ENCODE measurements at regions not wholly inside any gene's neighbourhood (a gene's known extent, or its start where the extent isn't known, plus 50 kb on each side); places are given as distances from the start of the nearest gene placed in this dataset.

GRCh38 chr5:29805804-29806203, 1387.7 kb upstream of the CDH6 start:
- ChIA-PET CTCF (ENCODE audit: unreplicated experiment) (no interaction called here), POLR2A (no interaction called here)
- no TSS peak for BruUV-seq (replicated peaks)
- Histone ChIP-seq H3K79me2 (ENCODE audit: insufficient read depth, low read depth, low read length) (no peaks in the 10 kb centered on the region), H2AFZ (ENCODE audit: low read length) (no peak overlapping the region), H3K27ac (ENCODE audit: low read depth, low read length, poor library complexity, severe bottlenecking) (no peak overlapping the region), H3K4me3 (ENCODE audit: low read depth, low read length, poor library complexity, severe bottlenecking) (no peak overlapping the region), H3K36me3 (ENCODE audit: insufficient read depth, low read length) (no peaks in the 10 kb centered on the region), H3K9me2 (ENCODE audit: insufficient read depth, low read length) (no peaks in the 10 kb centered on the region), H4K20me1 (ENCODE audit: insufficient read depth, low read length) (no peaks in the 10 kb centered on the region), H3K4me2 (ENCODE audit: low read length) (no peak overlapping the region), H3K4me1 (ENCODE audit: insufficient read depth, low read length, poor library complexity, severe bottlenecking) (no peaks in the 10 kb centered on the region), H3K9me3 (ENCODE audit: low read length) (no peaks in the 10 kb centered on the region)
- intact Hi-C loops (cut with micrococcal nuclease; ENCODE audit: unreplicated experiment) = no loop called here
- TF ChIP-seq, protein P1, sequence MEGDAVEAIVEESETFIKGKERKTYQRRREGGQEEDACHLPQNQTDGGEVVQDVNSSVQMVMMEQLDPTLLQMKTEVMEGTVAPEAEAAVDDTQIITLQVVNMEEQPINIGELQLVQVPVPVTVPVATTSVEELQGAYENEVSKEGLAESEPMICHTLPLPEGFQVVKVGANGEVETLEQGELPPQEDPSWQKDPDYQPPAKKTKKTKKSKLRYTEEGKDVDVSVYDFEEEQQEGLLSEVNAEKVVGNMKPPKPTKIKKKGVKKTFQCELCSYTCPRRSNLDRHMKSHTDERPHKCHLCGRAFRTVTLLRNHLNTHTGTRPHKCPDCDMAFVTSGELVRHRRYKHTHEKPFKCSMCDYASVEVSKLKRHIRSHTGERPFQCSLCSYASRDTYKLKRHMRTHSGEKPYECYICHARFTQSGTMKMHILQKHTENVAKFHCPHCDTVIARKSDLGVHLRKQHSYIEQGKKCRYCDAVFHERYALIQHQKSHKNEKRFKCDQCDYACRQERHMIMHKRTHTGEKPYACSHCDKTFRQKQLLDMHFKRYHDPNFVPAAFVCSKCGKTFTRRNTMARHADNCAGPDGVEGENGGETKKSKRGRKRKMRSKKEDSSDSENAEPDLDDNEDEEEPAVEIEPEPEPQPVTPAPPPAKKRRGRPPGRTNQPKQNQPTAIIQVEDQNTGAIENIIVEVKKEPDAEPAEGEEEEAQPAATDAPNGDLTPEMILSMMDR (conservative IDR thresholded peaks at IDR 0.05; ENCODE audit: low read length) = no peak
- no peak for TF ChIP-seq EZH2phosphoT487 (IDR thresholded peaks at IDR 0.05; ENCODE audit: borderline replicate concordance, low read depth, low read length)
- no peak for DNase-seq (ENCODE audit: low spot score)

DNA sequence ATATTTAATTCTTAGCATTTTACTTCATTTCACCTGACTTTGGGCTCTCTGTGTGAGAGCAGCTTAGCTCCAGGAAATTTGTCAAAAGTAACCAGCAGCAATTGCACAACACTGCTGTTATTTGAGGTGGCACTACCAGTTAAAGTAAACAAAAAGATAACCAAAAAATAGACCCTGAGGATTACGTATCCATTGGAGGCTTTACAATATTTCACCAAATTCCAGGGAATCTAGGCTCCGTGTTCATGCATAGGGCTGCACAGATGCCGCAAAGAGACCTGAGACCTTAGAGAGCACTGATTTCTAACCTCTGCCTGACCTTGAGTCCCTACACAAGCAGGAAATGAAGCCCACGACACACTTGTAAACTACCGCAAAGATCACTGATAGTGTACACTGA, 1392.7 kb upstream of the CDH6 start:
- ChIA-PET CTCF (ENCODE audit: unreplicated experiment) (no interaction called here), POLR2A (interaction anchor here (0.6 kb wide), 1 partner anchor 47 kb away, joined by 3 read pairs; no protein-coding TSS in a partner anchor)
- H3K4me2 ChIP-seq (ENCODE audit: low read length) = no peak overlapping the region
- intact Hi-C loops (cut with micrococcal nuclease; ENCODE audit: unreplicated experiment) = no loop called here
- H3K4me3 ChIP-seq (ENCODE audit: low read depth, low read length, poor library complexity, severe bottlenecking) = no peak overlapping the region
- no peaks in the 10 kb centered on the region for H4K20me1 ChIP-seq (ENCODE audit: insufficient read depth, low read length)
- no peaks in the 10 kb centered on the region for H3K9me2 ChIP-seq (ENCODE audit: insufficient read depth, low read length)
- no TSS peak for BruUV-seq (replicated peaks)
- H3K79me2 ChIP-seq (ENCODE audit: insufficient read depth, low read depth, low read length) = no peaks in the 10 kb centered on the region
- H3K27ac ChIP-seq (ENCODE audit: low read depth, low read length, poor library complexity, severe bottlenecking) = no peak overlapping the region
- no peak overlapping the region for H2AFZ ChIP-seq (ENCODE audit: low read length)
- no peaks in the 10 kb centered on the region for H3K9me3 ChIP-seq (ENCODE audit: low read length)
- DNase-seq (ENCODE audit: low spot score) = no peak
- H3K36me3 ChIP-seq (ENCODE audit: insufficient read depth, low read length) = no peaks in the 10 kb centered on the region
- TF ChIP-seq, protein P1 (conservative IDR thresholded peaks at IDR 0.05; ENCODE audit: low read length) = no peak
- TF ChIP-seq EZH2phosphoT487 (IDR thresholded peaks at IDR 0.05; ENCODE audit: borderline replicate concordance, low read depth, low read length) = no peak
- no peaks in the 10 kb centered on the region for H3K4me1 ChIP-seq (ENCODE audit: insufficient read depth, low read length, poor library complexity, severe bottlenecking)

DNA sequence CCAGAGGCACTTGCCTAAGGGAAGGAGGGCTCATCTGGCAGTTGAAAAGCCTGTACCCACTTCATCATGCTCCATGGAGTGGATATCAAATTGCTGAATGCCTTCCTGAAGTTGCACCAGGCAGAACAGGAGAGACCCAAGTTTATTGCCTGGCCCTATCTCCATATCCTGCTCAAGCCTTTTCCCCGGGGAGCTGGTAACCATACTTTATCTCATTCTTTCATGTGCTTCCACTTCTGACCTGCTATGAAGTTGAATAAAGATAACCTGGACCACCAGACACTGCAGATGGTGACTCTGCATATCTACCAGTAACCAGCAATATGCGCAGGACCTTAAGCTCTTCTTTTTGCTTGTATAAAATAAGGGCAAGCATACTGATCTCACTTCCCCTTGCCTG, 1397.5 kb upstream of the CDH6 start:
- BruUV-seq (replicated peaks) = no TSS peak
- no peak for DNase-seq (ENCODE audit: low spot score)
- H3K36me3 ChIP-seq (ENCODE audit: insufficient read depth, low read length) = no peaks in the 10 kb centered on the region
- intact Hi-C loops (cut with micrococcal nuclease; ENCODE audit: unreplicated experiment) = no loop called here
- H3K9me2 ChIP-seq (ENCODE audit: insufficient read depth, low read length) = no peaks in the 10 kb centered on the region
- H3K79me2 ChIP-seq (ENCODE audit: insufficient read depth, low read depth, low read length) = no peaks in the 10 kb centered on the region
- CTCF ChIA-PET (ENCODE audit: unreplicated experiment) = no interaction called here
- no peak overlapping the region for H3K4me3 ChIP-seq (ENCODE audit: low read depth, low read length, poor library complexity, severe bottlenecking)
- H3K4me1 ChIP-seq (ENCODE audit: insufficient read depth, low read length, poor library complexity, severe bottlenecking) = no peaks in the 10 kb centered on the region
- H3K4me2 ChIP-seq (ENCODE audit: low read length) = no peak overlapping the region
- no peak overlapping the region for H3K27ac ChIP-seq (ENCODE audit: low read depth, low read length, poor library complexity, severe bottlenecking)
- POLR2A ChIA-PET = no interaction called here
- TF ChIP-seq, protein P1 (conservative IDR thresholded peaks at IDR 0.05; ENCODE audit: low read length) = no peak
- no peak for TF ChIP-seq EZH2phosphoT487 (IDR thresholded peaks at IDR 0.05; ENCODE audit: borderline replicate concordance, low read depth, low read length)
- H3K9me3 ChIP-seq (ENCODE audit: low read length) = no peaks in the 10 kb centered on the region
- H4K20me1 ChIP-seq (ENCODE audit: insufficient read depth, low read length) = no peaks in the 10 kb centered on the region
- no peak overlapping the region for H2AFZ ChIP-seq (ENCODE audit: low read length)

All from OCI-LY7 (cell line).